ENCODE measurements at regions not wholly inside any gene's neighbourhood (a gene's known extent, or its start where the extent isn't known, plus 50 kb on each side); places are given as distances from the start of the nearest gene placed in this dataset.

DNA sequence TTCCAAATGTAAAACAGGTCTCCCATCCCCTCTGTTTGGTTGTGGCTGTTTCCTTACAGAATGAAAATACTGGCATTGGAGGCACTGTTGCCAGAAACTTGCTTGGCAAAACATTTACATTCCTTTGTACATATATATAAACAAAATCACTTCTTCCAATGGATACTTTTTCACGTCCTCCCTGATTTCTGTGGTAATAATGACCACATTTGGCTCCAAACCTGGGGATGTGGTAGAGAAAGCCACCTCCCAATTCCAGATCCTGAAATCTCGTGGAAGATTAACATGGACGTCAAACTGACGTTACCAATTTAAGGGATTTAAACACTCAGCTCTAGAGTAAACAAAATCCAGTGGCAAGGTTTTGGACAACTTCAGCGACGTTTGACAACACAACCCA is 370.8 kb upstream of the ZFHX3 start:
- DNase-seq, result no peak
- H3F3A ChIP-seq (replicated peaks; ENCODE audit: insufficient read depth), result no peaks in the 10 kb centered on the region
- H3K36me3 ChIP-seq (replicated peaks in 1 of 2; ENCODE audit: control insufficient read depth in 1 of 2, insufficient read depth in 2 of 2, low read length in 1 of 2), result no peaks in the 10 kb centered on the region
- H2AFZ ChIP-seq (ENCODE audit: low read depth), result no peak overlapping the region
- H3K27me3 ChIP-seq (ENCODE audit: insufficient read depth), result no peaks in the 10 kb centered on the region
- no peaks in the 10 kb centered on the region for H4K20me1 ChIP-seq (ENCODE audit: insufficient read depth)
- H3K4me3 ChIP-seq (ENCODE audit: low read depth in 2 of 2, low read length in 1 of 2), result no peak overlapping the region
- no peaks in the 10 kb centered on the region for H3K79me2 ChIP-seq (ENCODE audit: insufficient read depth)
- no peaks in the 10 kb centered on the region for H3K4me1 ChIP-seq (ENCODE audit: control insufficient read depth in 1 of 2, insufficient read depth in 2 of 2, low read depth in 1 of 2, low read length in 1 of 2)
- no peaks in the 10 kb centered on the region for H3K9me3 ChIP-seq
- CTCF ChIA-PET, result no interaction called here
- 46% methylated on average over 6 of the region's 6 CpGs for WGBS (ENCODE audit: low lambda C conversion rate)
- H3K9me2 ChIP-seq, result no peaks in the 10 kb centered on the region
- POLR2A ChIA-PET, result no interaction called here
- TF ChIP-seq RCOR1 (IDR thresholded peaks at IDR 0.05; ENCODE audit: low read length) (no peak), FOSL2 (IDR thresholded peaks at IDR 0.05; ENCODE audit: borderline replicate concordance, low read depth) (no peak), EZH2phosphoT487 (IDR thresholded peaks at IDR 0.05; ENCODE audit: borderline replicate concordance, low read depth) (no peak), MEF2A (IDR thresholded peaks at IDR 0.05; ENCODE audit: borderline replicate concordance, low read depth) (no peak), NFIC (IDR thresholded peaks at IDR 0.05; ENCODE audit: borderline replicate concordance) (no peak), RFX5 (IDR thresholded peaks at IDR 0.05; ENCODE audit: low read length) (no peak), FOXM1 (IDR thresholded peaks at IDR 0.05; ENCODE audit: low read depth) (no peak), SMC3 (IDR thresholded peaks at IDR 0.05; ENCODE audit: low read depth, low read length) (no peak), RXRA (IDR thresholded peaks at IDR 0.05; ENCODE audit: borderline replicate concordance, low read depth) (no peak), TAF1 (IDR thresholded peaks at IDR 0.05; ENCODE audit: borderline replicate concordance, low read depth, low read length) (no peak), POLR2AphosphoS5 (IDR thresholded peaks at IDR 0.05; ENCODE audit: low read depth, low read length) (no peak), TEAD4 (IDR thresholded peaks at IDR 0.05; ENCODE audit: borderline replicate concordance, insufficient read depth) (no peak)
- TF ChIP-seq, protein P1, sequence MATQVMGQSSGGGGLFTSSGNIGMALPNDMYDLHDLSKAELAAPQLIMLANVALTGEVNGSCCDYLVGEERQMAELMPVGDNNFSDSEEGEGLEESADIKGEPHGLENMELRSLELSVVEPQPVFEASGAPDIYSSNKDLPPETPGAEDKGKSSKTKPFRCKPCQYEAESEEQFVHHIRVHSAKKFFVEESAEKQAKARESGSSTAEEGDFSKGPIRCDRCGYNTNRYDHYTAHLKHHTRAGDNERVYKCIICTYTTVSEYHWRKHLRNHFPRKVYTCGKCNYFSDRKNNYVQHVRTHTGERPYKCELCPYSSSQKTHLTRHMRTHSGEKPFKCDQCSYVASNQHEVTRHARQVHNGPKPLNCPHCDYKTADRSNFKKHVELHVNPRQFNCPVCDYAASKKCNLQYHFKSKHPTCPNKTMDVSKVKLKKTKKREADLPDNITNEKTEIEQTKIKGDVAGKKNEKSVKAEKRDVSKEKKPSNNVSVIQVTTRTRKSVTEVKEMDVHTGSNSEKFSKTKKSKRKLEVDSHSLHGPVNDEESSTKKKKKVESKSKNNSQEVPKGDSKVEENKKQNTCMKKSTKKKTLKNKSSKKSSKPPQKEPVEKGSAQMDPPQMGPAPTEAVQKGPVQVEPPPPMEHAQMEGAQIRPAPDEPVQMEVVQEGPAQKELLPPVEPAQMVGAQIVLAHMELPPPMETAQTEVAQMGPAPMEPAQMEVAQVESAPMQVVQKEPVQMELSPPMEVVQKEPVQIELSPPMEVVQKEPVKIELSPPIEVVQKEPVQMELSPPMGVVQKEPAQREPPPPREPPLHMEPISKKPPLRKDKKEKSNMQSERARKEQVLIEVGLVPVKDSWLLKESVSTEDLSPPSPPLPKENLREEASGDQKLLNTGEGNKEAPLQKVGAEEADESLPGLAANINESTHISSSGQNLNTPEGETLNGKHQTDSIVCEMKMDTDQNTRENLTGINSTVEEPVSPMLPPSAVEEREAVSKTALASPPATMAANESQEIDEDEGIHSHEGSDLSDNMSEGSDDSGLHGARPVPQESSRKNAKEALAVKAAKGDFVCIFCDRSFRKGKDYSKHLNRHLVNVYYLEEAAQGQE (IDR thresholded peaks at IDR 0.05; ENCODE audit: low read depth, low read length), result no peak
- TF ChIP-seq, protein P2, sequence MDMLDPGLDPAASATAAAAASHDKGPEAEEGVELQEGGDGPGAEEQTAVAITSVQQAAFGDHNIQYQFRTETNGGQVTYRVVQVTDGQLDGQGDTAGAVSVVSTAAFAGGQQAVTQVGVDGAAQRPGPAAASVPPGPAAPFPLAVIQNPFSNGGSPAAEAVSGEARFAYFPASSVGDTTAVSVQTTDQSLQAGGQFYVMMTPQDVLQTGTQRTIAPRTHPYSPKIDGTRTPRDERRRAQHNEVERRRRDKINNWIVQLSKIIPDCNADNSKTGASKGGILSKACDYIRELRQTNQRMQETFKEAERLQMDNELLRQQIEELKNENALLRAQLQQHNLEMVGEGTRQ (IDR thresholded peaks at IDR 0.05; ENCODE audit: borderline replicate concordance, low read depth, low read length), result no peak
- TF ChIP-seq, protein P3, sequence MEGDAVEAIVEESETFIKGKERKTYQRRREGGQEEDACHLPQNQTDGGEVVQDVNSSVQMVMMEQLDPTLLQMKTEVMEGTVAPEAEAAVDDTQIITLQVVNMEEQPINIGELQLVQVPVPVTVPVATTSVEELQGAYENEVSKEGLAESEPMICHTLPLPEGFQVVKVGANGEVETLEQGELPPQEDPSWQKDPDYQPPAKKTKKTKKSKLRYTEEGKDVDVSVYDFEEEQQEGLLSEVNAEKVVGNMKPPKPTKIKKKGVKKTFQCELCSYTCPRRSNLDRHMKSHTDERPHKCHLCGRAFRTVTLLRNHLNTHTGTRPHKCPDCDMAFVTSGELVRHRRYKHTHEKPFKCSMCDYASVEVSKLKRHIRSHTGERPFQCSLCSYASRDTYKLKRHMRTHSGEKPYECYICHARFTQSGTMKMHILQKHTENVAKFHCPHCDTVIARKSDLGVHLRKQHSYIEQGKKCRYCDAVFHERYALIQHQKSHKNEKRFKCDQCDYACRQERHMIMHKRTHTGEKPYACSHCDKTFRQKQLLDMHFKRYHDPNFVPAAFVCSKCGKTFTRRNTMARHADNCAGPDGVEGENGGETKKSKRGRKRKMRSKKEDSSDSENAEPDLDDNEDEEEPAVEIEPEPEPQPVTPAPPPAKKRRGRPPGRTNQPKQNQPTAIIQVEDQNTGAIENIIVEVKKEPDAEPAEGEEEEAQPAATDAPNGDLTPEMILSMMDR (IDR thresholded peaks at IDR 0.05), result no peak
- H3K4me2 ChIP-seq, result no peak overlapping the region
- H3K27ac ChIP-seq (ENCODE audit: low read depth in 2 of 2, low read length in 1 of 2), result no peak overlapping the region
- no peak overlapping the region for H3K9ac ChIP-seq

Measured in SK-N-SH (cell line).